GM23338 (cell line): ENCODE measurements at regions not wholly inside any gene's neighbourhood (a gene's known extent, or its start where the extent isn't known, plus 50 kb on each side); places are given as distances from the start of the nearest gene placed in this dataset.

ENCODE experiments used
- ATAC-seq: fragments of 200-7000 bp; cut with Tn5 transposase; 3 replicates; pipeline ENCODE4 v1.9.1; 2020
- DNase-seq: peaks from one replicate; pipeline ENCODE4 v3.0.0-alpha.2; 2015; ENCODE audit warnings: low spot score
- H2AFZ ChIP-seq: fragments of 200-600 bp; sonication (generic); 2 replicates; pipeline ENCODE4 v1.8.0; 2016; ENCODE audit warnings: antibody characterized with exemption, mild to moderate bottlenecking, moderate library complexity
- H3F3A ChIP-seq: fragments of 200-600 bp; sonication (generic); replicated peaks from 2 replicates; pipeline ENCODE4 v1.8.0; 2017; ENCODE audit warnings: antibody characterized with exemption, mixed run types, low read depth
- H3K27ac ChIP-seq: fragments of 200-600 bp; sonication (generic); 2 replicates; pipeline ENCODE4 v1.6.1; 2016; ENCODE audit warnings: low read depth
- H3K27me3 ChIP-seq: fragments of 200-600 bp; sonication (generic); 2 replicates; pipeline ENCODE4 v1.8.0; 2016; ENCODE audit warnings: mild to moderate bottlenecking, mixed run types, moderate library complexity; ENCODE audit not compliant: insufficient read depth
- H3K36me3 ChIP-seq: fragments of 200-600 bp; sonication (generic); 2 replicates; pipeline ENCODE4 v1.8.0; 2016; ENCODE audit warnings: mild to moderate bottlenecking; ENCODE audit not compliant: insufficient read depth
- H3K4me1 ChIP-seq: fragments of 200-600 bp; sonication (generic); 2 replicates; pipeline ENCODE4 v1.8.0; 2016; ENCODE audit warnings: mild to moderate bottlenecking, moderate library complexity; ENCODE audit not compliant: insufficient read depth
- H3K4me2 ChIP-seq: fragments of 200-600 bp; sonication (generic); 2 replicates; pipeline ENCODE4 v1.7.1; 2017; ENCODE audit warnings: mixed run types
- H3K4me3 ChIP-seq: fragments of 200-600 bp; sonication (generic); 2 replicates; pipeline ENCODE4 v1.6.1; 2016; ENCODE audit warnings: mixed run types
- H3K79me2 ChIP-seq: fragments of 200-600 bp; sonication (generic); replicated peaks from 2 replicates; pipeline ENCODE4 v1.8.0; 2017; ENCODE audit warnings: mild to moderate bottlenecking; ENCODE audit not compliant: insufficient read depth
- H3K9me2 ChIP-seq: fragments of 200-600 bp; sonication (generic); 2 replicates; pipeline ENCODE4 v1.8.0; 2017; ENCODE audit not compliant: insufficient read depth
- H4K20me1 ChIP-seq: fragments of 200-600 bp; sonication (generic); replicated peaks from 2 replicates; pipeline ENCODE4 v1.8.0; 2017; ENCODE audit warnings: mild to moderate bottlenecking; ENCODE audit not compliant: insufficient read depth
- H3K27ac Mint-ChIP-seq: 2 replicates; pipeline ENCODE4 v1.8.0; 2020; ENCODE audit warnings: inconsistent platforms, mild to moderate bottlenecking, moderate library complexity, mixed read lengths
- H3K27me3 Mint-ChIP-seq: 3 replicates; pipeline ENCODE4 v1.8.0; 2022; ENCODE audit warnings: low read depth, mild to moderate bottlenecking, moderate library complexity, mixed read lengths, inconsistent platforms; ENCODE audit not compliant: insufficient read depth, poor library complexity
- H3K36me3 Mint-ChIP-seq: 3 replicates; pipeline ENCODE4 v1.8.0; 2021; ENCODE audit warnings: low read depth, mild to moderate bottlenecking, inconsistent platforms, moderate library complexity, mixed read lengths
- H3K4me1 Mint-ChIP-seq: 3 replicates; pipeline ENCODE4 v1.8.0; 2020; ENCODE audit warnings: mild to moderate bottlenecking, inconsistent platforms, mixed read lengths
- H3K4me3 Mint-ChIP-seq: 3 replicates; pipeline ENCODE4 v1.8.0; 2021; ENCODE audit warnings: moderate library complexity, mild to moderate bottlenecking, inconsistent platforms, mixed read lengths
- H3K9me3 Mint-ChIP-seq: 3 replicates; pipeline ENCODE4 v1.8.0; 2020; ENCODE audit warnings: moderate library complexity, mild to moderate bottlenecking, inconsistent platforms, mixed read lengths
- CREB1 ChIP-seq: fragments of 250-450 bp; sonication (Bioruptor Pico); IDR thresholded peaks from 2 replicates; pipeline ENCODE4 v1.5.0; 2020; ENCODE audit warnings: low read depth, mild to moderate bottlenecking, moderate library complexity
- CTCF ChIP-seq, 2 experiments: fragments of 200-600 bp in 1 of 2; sonication (generic) in 1 of 2; conservative IDR thresholded peaks; 2 replicates each; pipeline versions ENCODE4 v1.5.1 to v1.6.1; 2016 to 2017; ENCODE audit warnings: antibody characterized with exemption in 2 of 2, low read depth in 2 of 2, mild to moderate bottlenecking in 2 of 2, moderate library complexity in 1 of 2
- ETS1 ChIP-seq: IDR thresholded peaks from 2 replicates; pipeline ENCODE4 v1.6.1; 2016; ENCODE audit warnings: antibody characterized with exemption
- EZH2 ChIP-seq: fragments of 200-600 bp; sonication (generic); IDR thresholded peaks from one replicate; pipeline ENCODE4 v1.8.0; 2017; ENCODE audit warnings: antibody characterized with exemption, mild to moderate bottlenecking, low read depth; ENCODE audit not compliant: unreplicated experiment
- JUNB ChIP-seq: IDR thresholded peaks from one replicate; pipeline ENCODE4 v1.6.1; 2016; ENCODE audit warnings: antibody characterized with exemption; ENCODE audit not compliant: unreplicated experiment
- NANOG ChIP-seq: IDR thresholded peaks from 2 replicates; pipeline ENCODE4 v1.6.1; 2016; ENCODE audit warnings: antibody characterized with exemption, borderline replicate concordance
- REST ChIP-seq: IDR thresholded peaks from one replicate; pipeline ENCODE4 v1.6.1; 2018; ENCODE audit warnings: antibody characterized with exemption; ENCODE audit not compliant: unreplicated experiment
- ZNF114 ChIP-seq: fragments of 250-450 bp; sonication (Bioruptor Pico); IDR thresholded peaks from 2 replicates; pipeline ENCODE4 v1.5.0; 2020; ENCODE audit warnings: mild to moderate bottlenecking, moderate library complexity
- ZNF331 ChIP-seq: fragments of 250-450 bp; sonication (Bioruptor Pico); IDR thresholded peaks from 2 replicates; pipeline ENCODE4 v1.5.0; 2020; ENCODE audit warnings: low read depth, mild to moderate bottlenecking, moderate library complexity
- ZNF462 ChIP-seq: fragments of 250-450 bp; sonication (Bioruptor Pico); IDR thresholded peaks from 2 replicates; pipeline ENCODE4 v1.5.0; 2020; ENCODE audit warnings: mild to moderate bottlenecking, moderate library complexity

- no peak for TF ChIP-seq ZNF462
- TF ChIP-seq REST, result no peak
- no peak for TF ChIP-seq CREB1 (CRISPR knock-in tag)
- TF ChIP-seq ZNF114, result no peak
Measured at GRCh38 chr4:140286456-140286855, 87.0 kb upstream of the SCOC start (continued).

- peaks cover 20% of the 10 kb centered on the region for H3F3A ChIP-seq
- TF ChIP-seq ETS1 (no peak), JUNB (no peak), ZNF331 (no peak), ZNF114 (no peak), NANOG (no peak), CTCF (conservative IDR thresholded peaks at IDR 0.05; ENCODE audit: low read depth in 2 of 2) (no peak), EZH2 (no peak)
- no peaks in the 10 kb centered on the region for H3K27me3 ChIP-seq
- Mint-ChIP-seq H3K27me3 (no peaks in the 10 kb centered on the region), H3K27ac (no peak overlapping the region), H3K4me1 (peaks cover 7% of the 10 kb centered on the region; the same call in 2 of the 3 replicates), H3K9me3 (no peaks in the 10 kb centered on the region), H3K4me3 (no peak overlapping the region), H3K36me3 (no peaks in the 10 kb centered on the region)
- 0 out of 2 replicates have a peak, but pooled peaks cover 4% of the 10 kb centered on the region for H3K4me1 ChIP-seq
- DNase-seq (no peak), ATAC-seq (no peak)
- H3K9me2 ChIP-seq, result 0 out of 2 replicates have a peak, but pooled peaks cover 4% of the 10 kb centered on the region
- H3K4me3 ChIP-seq, result no peak overlapping the region
- H2AFZ ChIP-seq, result no peak overlapping the region
- no peak overlapping the region for H3K4me2 ChIP-seq
- H3K27ac ChIP-seq, result no peak overlapping the region
- H3K79me2 ChIP-seq, result no peaks in the 10 kb centered on the region
- no peaks in the 10 kb centered on the region for H3K36me3 ChIP-seq
- H4K20me1 ChIP-seq, result no peaks in the 10 kb centered on the region
Measured at GRCh38 chr4:140284456-140284855, 89.0 kb upstream of the SCOC start.
